K562 (cell line): ENCODE measurements at regions not wholly inside any gene's neighbourhood (a gene's known extent, or its start where the extent isn't known, plus 50 kb on each side); places are given as distances from the start of the nearest gene placed in this dataset.

Experiments used
- ATF2 ChIP-seq: sonication (generic); formaldehyde crosslinking; IDR thresholded peaks from 2 replicates; pipeline ENCODE4 v1.8.1; 2022; ENCODE audit warnings: missing genetic modification reagents
- CAMTA2 ChIP-seq: fragments of 250-450 bp; sonication (Bioruptor Pico); conservative IDR thresholded peaks from 2 replicates; pipeline ENCODE4 v1.5.1; 2022
- CTCF ChIP-seq, 3 experiments: IDR thresholded peaks in 2 of 3; conservative IDR thresholded peaks in 1 of 3; 2 replicates each; pipeline ENCODE4 v1.5.1; 2011 to 2012; ENCODE audit warnings: low read length in 3 of 3, mild to moderate bottlenecking in 3 of 3, control low read depth in 2 of 3, improper control_type of control experiment in 1 of 3, inconsistent platforms in 1 of 3, low read depth in 1 of 3, mixed read lengths in 1 of 3, moderate library complexity in 1 of 3; ENCODE audit not compliant: insufficient read depth in 2 of 3
- FOXJ3 ChIP-seq: sonication (generic); formaldehyde crosslinking; IDR thresholded peaks from 2 replicates; pipeline ENCODE4 v1.4.0; 2020; ENCODE audit warnings: mild to moderate bottlenecking, missing genetic modification reagents
- POLR2AphosphoS2 ChIP-seq: IDR thresholded peaks from 2 replicates; pipeline ENCODE4 v1.6.1; 2012; ENCODE audit warnings: low read length, improper control_type of control experiment
- RCOR1 ChIP-seq, 2 experiments: IDR thresholded peaks; 2 replicates each; pipeline ENCODE4 v1.6.1; 2012; ENCODE audit warnings: low read depth in 2 of 2, low read length in 2 of 2, borderline replicate concordance in 1 of 2, improper control_type of control experiment in 1 of 2
- RNF2 ChIP-seq: sonication (generic); IDR thresholded peaks from 2 replicates; pipeline ENCODE4 v1.6.1; 2016
- SREBF1 ChIP-seq: fragments of 150-350 bp; IDR thresholded peaks from 2 replicates; pipeline ENCODE4 v1.6.1; 2014; ENCODE audit warnings: antibody characterized with exemption, low read depth, low read length, borderline replicate concordance
- TEAD4 ChIP-seq, 2 experiments: sonication (generic) in 1 of 2; formaldehyde crosslinking in 1 of 2; IDR thresholded peaks; 2 replicates each; pipeline versions ENCODE4 v1.6.1 to v1.8.0; 2012 to 2022; ENCODE audit warnings: borderline replicate concordance in 1 of 2, inconsistent platforms in 1 of 2, low read length in 1 of 2, mild to moderate bottlenecking in 1 of 2, missing genetic modification reagents in 1 of 2
- TRIM24 ChIP-seq, 2 experiments: fragments of 450-650 bp; IDR thresholded peaks; 2 replicates each; pipeline ENCODE4 v1.6.1; 2016
- ZC3H8 ChIP-seq: fragments of 450-650 bp; IDR thresholded peaks from 2 replicates; pipeline ENCODE4 v1.6.1; 2017

GRCh38 chr2:176668912-176669311 is 399.7 kb downstream of the MTX2 start:
- TF ChIP-seq TRIM24 (IDR thresholded peaks at IDR 0.05) (no peak), CAMTA2 (CRISPR knock-in tag) (no peak), RNF2 (no peak), CTCF (IDR thresholded peaks at IDR 0.05 in 2 of 3, conservative IDR thresholded peaks at IDR 0.05 in 1 of 3; ENCODE audit: insufficient read depth in 2 of 3, low read depth in 1 of 3, low read length in 3 of 3) (no peak), SREBF1 (no peak), RCOR1 (IDR thresholded peaks at IDR 0.05; ENCODE audit: borderline replicate concordance in 1 of 2, low read depth in 2 of 2, low read length in 2 of 2) (no peak), ATF2 (CRISPR knock-in tag) (no peak), ZC3H8 (no peak), FOXJ3 (no peak), TEAD4 (IDR thresholded peaks at IDR 0.05; ENCODE audit: low read length) (no peak), TEAD4 (CRISPR knock-in tag; IDR thresholded peaks at IDR 0.05; ENCODE audit: borderline replicate concordance) (no peak), POLR2AphosphoS2 (no peak)
